GM12878 (cell line): ENCODE measurements at regions not wholly inside any gene's neighbourhood (a gene's known extent, or its start where the extent isn't known, plus 50 kb on each side); places are given as distances from the start of the nearest gene placed in this dataset.

Experiments used
- BCL11A ChIP-seq: IDR thresholded peaks from 2 replicates; pipeline ENCODE4 v1.6.1; 2011; ENCODE audit warnings: low read depth, low read length
- CBFB ChIP-seq: IDR thresholded peaks from 2 replicates; pipeline ENCODE4 v1.6.1; 2016; ENCODE audit warnings: antibody characterized with exemption, low read depth
- CBX5 ChIP-seq: sonication (generic); IDR thresholded peaks from 2 replicates; pipeline ENCODE4 v1.6.1; 2016; ENCODE audit warnings: low read depth, moderate library complexity, mild to moderate bottlenecking, inconsistent platforms
- CREB1 ChIP-seq: IDR thresholded peaks from 2 replicates; pipeline ENCODE4 v1.6.1; 2012; ENCODE audit warnings: low read depth, mild to moderate bottlenecking, inconsistent platforms
- EED ChIP-seq: sonication (generic); IDR thresholded peaks from 2 replicates; pipeline ENCODE4 v1.6.1; 2016; ENCODE audit warnings: antibody characterized with exemption, low read depth
- ETV6 ChIP-seq, 2 experiments: fragments of 450-650 bp in 1 of 2; IDR thresholded peaks in 1 of 2; conservative IDR thresholded peaks in 1 of 2; 2 replicates each; pipeline ENCODE4 v1.6.1; 2014; ENCODE audit warnings: antibody characterized with exemption in 1 of 2, borderline replicate concordance in 1 of 2, low read depth in 1 of 2, mild to moderate bottlenecking in 1 of 2, moderate library complexity in 1 of 2
- EZH2 ChIP-seq: IDR thresholded peaks from 2 replicates; pipeline ENCODE4 v1.6.1; 2012; ENCODE audit warnings: low read depth, mild to moderate bottlenecking, control low read depth, inconsistent platforms, low read length, borderline replicate concordance; ENCODE audit not compliant: control insufficient read depth
- JUNB ChIP-seq: IDR thresholded peaks from 2 replicates; pipeline ENCODE4 v1.6.1; 2016; ENCODE audit warnings: antibody characterized with exemption, mild to moderate bottlenecking
- KAT2A ChIP-seq: conservative IDR thresholded peaks from 2 replicates; pipeline ENCODE4 v1.6.1; 2011; ENCODE audit warnings: low read depth, low read length; ENCODE audit not compliant: control insufficient read depth
- MEF2B ChIP-seq: fragments of 450-650 bp; IDR thresholded peaks from 2 replicates; pipeline ENCODE4 v1.6.1; 2018; ENCODE audit warnings: mild to moderate bottlenecking, moderate library complexity; ENCODE audit not compliant: partially characterized antibody, poor library complexity, severe bottlenecking
- NR2C1 ChIP-seq: fragments of 450-650 bp; IDR thresholded peaks from 2 replicates; pipeline ENCODE4 v1.6.1; 2017; ENCODE audit warnings: antibody characterized with exemption, mild to moderate bottlenecking, moderate library complexity
- PAX5 ChIP-seq: IDR thresholded peaks from 2 replicates; pipeline ENCODE4 v1.6.1; 2011; ENCODE audit warnings: low read depth, low read length, borderline replicate concordance
- RAD51 ChIP-seq: fragments of 450-650 bp; IDR thresholded peaks from 2 replicates; pipeline ENCODE4 v1.6.1; 2016; ENCODE audit warnings: moderate library complexity, mild to moderate bottlenecking, inconsistent platforms
- RELA ChIP-seq: fragments of 450-650 bp; IDR thresholded peaks from 2 replicates; pipeline ENCODE4 v1.8.0; 2014; ENCODE audit warnings: borderline replicate concordance; ENCODE audit not compliant: partially characterized antibody
- STAT3 ChIP-seq: IDR thresholded peaks from 2 replicates; pipeline ENCODE4 v1.6.1; 2011; ENCODE audit warnings: low read depth, low read length, improper control_type of control experiment
- WRNIP1 ChIP-seq: IDR thresholded peaks from 2 replicates; pipeline ENCODE4 v1.6.1; 2011; ENCODE audit warnings: low read depth, low read length, improper control_type of control experiment, borderline replicate concordance
- ZNF384 ChIP-seq: IDR thresholded peaks from 2 replicates; pipeline ENCODE4 v1.6.1; 2012; ENCODE audit warnings: low read depth, mild to moderate bottlenecking, low read length, improper control_type of control experiment, borderline replicate concordance
- TF ChIP-seq, protein P1 (sequence below): fragments of 450-650 bp; IDR thresholded peaks from 2 replicates; pipeline ENCODE4 v1.6.1; 2017; ENCODE audit warnings: mild to moderate bottlenecking, moderate library complexity
- TF ChIP-seq, protein P2 (sequence below): fragments of 450-650 bp; IDR thresholded peaks from 2 replicates; pipeline ENCODE4 v1.6.1; 2016; ENCODE audit warnings: mild to moderate bottlenecking
- TF ChIP-seq, protein P3 (sequence below): fragments of 450-650 bp; formaldehyde crosslinking; IDR thresholded peaks from 2 replicates; pipeline ENCODE4 v1.5.0; 2022; ENCODE audit warnings: mild to moderate bottlenecking, missing genetic modification characterization
- TF ChIP-seq, protein P4 (sequence below): fragments of 450-650 bp; IDR thresholded peaks from 2 replicates; pipeline ENCODE4 v1.6.1; 2016; ENCODE audit warnings: mild to moderate bottlenecking

DNA sequence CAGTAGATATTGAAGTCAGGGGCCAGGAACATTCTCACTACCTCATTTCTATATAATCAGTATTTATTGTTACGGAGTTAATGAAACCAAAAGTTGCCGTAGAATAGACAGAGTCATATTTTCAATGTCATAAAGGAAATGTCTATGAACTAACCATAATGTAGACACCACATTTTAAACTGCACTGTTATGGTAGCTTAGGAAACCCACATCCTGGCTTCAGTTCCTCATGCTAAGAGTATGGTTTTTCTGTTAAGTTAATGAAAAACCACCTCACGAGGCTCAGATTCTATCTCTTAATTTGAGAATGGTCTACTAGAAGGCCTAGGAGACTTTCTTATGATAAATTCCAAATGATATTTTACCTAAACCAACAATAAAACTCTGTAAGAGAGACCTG, 166.5 kb downstream of the TMEM26 start (continued):
- TF ChIP-seq, protein P1, sequence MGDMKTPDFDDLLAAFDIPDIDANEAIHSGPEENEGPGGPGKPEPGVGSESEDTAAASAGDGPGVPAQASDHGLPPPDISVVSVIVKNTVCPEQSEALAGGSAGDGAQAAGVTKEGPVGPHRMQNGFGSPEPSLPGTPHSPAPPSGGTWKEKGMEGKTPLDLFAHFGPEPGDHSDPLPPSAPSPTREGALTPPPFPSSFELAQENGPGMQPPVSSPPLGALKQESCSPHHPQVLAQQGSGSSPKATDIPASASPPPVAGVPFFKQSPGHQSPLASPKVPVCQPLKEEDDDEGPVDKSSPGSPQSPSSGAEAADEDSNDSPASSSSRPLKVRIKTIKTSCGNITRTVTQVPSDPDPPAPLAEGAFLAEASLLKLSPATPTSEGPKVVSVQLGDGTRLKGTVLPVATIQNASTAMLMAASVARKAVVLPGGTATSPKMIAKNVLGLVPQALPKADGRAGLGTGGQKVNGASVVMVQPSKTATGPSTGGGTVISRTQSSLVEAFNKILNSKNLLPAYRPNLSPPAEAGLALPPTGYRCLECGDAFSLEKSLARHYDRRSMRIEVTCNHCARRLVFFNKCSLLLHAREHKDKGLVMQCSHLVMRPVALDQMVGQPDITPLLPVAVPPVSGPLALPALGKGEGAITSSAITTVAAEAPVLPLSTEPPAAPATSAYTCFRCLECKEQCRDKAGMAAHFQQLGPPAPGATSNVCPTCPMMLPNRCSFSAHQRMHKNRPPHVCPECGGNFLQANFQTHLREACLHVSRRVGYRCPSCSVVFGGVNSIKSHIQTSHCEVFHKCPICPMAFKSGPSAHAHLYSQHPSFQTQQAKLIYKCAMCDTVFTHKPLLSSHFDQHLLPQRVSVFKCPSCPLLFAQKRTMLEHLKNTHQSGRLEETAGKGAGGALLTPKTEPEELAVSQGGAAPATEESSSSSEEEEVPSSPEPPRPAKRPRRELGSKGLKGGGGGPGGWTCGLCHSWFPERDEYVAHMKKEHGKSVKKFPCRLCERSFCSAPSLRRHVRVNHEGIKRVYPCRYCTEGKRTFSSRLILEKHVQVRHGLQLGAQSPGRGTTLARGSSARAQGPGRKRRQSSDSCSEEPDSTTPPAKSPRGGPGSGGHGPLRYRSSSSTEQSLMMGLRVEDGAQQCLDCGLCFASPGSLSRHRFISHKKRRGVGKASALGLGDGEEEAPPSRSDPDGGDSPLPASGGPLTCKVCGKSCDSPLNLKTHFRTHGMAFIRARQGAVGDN: peak; percentile 93
- TF ChIP-seq JUNB: peak; percentile 67
- TF ChIP-seq CBX5: peak; percentile 93; the same call in 1 of the 2 replicates
- TF ChIP-seq PAX5: peak; percentile 81
- no peak for TF ChIP-seq WRNIP1
- peak; percentile 7; the same call in 1 of the 2 replicates for TF ChIP-seq ZNF384
- TF ChIP-seq MEF2B: peak; percentile 83
- no peak for TF ChIP-seq EZH2
- TF ChIP-seq, protein P2, sequence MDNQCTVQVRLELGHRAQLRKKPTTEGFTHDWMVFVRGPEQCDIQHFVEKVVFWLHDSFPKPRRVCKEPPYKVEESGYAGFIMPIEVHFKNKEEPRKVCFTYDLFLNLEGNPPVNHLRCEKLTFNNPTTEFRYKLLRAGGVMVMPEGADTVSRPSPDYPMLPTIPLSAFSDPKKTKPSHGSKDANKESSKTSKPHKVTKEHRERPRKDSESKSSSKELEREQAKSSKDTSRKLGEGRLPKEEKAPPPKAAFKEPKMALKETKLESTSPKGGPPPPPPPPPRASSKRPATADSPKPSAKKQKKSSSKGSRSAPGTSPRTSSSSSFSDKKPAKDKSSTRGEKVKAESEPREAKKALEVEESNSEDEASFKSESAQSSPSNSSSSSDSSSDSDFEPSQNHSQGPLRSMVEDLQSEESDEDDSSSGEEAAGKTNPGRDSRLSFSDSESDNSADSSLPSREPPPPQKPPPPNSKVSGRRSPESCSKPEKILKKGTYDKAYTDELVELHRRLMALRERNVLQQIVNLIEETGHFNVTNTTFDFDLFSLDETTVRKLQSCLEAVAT: peak; percentile 87
- peak; percentile 88; the same call in 1 of the 2 replicates for TF ChIP-seq STAT3
- TF ChIP-seq RAD51: peak; percentile 75
- TF ChIP-seq RELA: peak; percentile 78
- peak; percentile 96 for TF ChIP-seq BCL11A
- peak; percentile 57; the same call in 1 of the 2 replicates for TF ChIP-seq CREB1
- peak in 1 of 2 experiments; percentile 75; a peak in 1 of 4 replicates for TF ChIP-seq ETV6 (conservative IDR thresholded peaks at IDR 0.05 in 1 of 2, IDR thresholded peaks at IDR 0.05 in 1 of 2; ENCODE audit: borderline replicate concordance in 1 of 2, low read depth in 1 of 2)
- TF ChIP-seq EED: 0 out of 2 replicates have a peak, but pooled peaks have one; percentile 31
- no peak for TF ChIP-seq KAT2A
- TF ChIP-seq, protein P3, sequence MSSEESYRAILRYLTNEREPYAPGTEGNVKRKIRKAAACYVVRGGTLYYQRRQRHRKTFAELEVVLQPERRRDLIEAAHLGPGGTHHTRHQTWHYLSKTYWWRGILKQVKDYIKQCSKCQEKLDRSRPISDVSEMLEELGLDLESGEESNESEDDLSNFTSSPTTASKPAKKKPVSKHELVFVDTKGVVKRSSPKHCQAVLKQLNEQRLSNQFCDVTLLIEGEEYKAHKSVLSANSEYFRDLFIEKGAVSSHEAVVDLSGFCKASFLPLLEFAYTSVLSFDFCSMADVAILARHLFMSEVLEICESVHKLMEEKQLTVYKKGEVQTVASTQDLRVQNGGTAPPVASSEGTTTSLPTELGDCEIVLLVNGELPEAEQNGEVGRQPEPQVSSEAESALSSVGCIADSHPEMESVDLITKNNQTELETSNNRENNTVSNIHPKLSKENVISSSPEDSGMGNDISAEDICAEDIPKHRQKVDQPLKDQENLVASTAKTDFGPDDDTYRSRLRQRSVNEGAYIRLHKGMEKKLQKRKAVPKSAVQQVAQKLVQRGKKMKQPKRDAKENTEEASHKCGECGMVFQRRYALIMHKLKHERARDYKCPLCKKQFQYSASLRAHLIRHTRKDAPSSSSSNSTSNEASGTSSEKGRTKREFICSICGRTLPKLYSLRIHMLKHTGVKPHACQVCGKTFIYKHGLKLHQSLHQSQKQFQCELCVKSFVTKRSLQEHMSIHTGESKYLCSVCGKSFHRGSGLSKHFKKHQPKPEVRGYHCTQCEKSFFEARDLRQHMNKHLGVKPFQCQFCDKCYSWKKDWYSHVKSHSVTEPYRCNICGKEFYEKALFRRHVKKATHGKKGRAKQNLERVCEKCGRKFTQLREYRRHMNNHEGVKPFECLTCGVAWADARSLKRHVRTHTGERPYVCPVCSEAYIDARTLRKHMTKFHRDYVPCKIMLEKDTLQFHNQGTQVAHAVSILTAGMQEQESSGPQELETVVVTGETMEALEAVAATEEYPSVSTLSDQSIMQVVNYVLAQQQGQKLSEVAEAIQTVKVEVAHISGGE (CRISPR knock-in tag): no peak
- TF ChIP-seq, protein P4, sequence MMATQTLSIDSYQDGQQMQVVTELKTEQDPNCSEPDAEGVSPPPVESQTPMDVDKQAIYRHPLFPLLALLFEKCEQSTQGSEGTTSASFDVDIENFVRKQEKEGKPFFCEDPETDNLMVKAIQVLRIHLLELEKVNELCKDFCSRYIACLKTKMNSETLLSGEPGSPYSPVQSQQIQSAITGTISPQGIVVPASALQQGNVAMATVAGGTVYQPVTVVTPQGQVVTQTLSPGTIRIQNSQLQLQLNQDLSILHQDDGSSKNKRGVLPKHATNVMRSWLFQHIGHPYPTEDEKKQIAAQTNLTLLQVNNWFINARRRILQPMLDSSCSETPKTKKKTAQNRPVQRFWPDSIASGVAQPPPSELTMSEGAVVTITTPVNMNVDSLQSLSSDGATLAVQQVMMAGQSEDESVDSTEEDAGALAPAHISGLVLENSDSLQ: peak; percentile 50
- peak; percentile 77; the same call in 1 of the 2 replicates for TF ChIP-seq CBFB
- no peak for TF ChIP-seq NR2C1
